WTC11 (cell line): ENCODE measurements at regions not wholly inside any gene's neighbourhood (a gene's known extent, or its start where the extent isn't known, plus 50 kb on each side); places are given as distances from the start of the nearest gene placed in this dataset.

Source experiments
- ATAC-seq: fragments of 200-7000 bp; cut with Tn5 transposase; 2 replicates; pipeline ENCODE4 v1.10.0; 2021; ENCODE audit warnings: mild to moderate bottlenecking, moderate library complexity
- CTCF ChIA-PET: fragments of 300-600 bp; sonication (Branson Sonifier 250); formaldehyde crosslinking; loops from one replicate; lab custom pipeline; 2021; ENCODE audit warnings: antibody characterized with exemption; lab: Charles Lee
- POLR2A ChIA-PET: fragments of 350-600 bp; sonication (Branson Sonifier 250); formaldehyde crosslinking; loops from one replicate; lab custom pipeline; 2021; ENCODE audit warnings: antibody characterized with exemption; lab: Charles Lee
- DNase-seq: peaks from one replicate; pipeline ENCODE4 v3.0.0; 2021; ENCODE audit warnings: low spot score
- H3K27ac Mint-ChIP-seq: 2 replicates; pipeline ENCODE4 v1.8.0; 2021; ENCODE audit warnings: mixed read lengths
- H3K27me3 Mint-ChIP-seq: 2 replicates; pipeline ENCODE4 v1.8.0; 2021; ENCODE audit warnings: low read depth, mild to moderate bottlenecking, moderate library complexity, mixed read lengths
- H3K36me3 Mint-ChIP-seq: 2 replicates; pipeline ENCODE4 v1.8.0; 2021; ENCODE audit warnings: mixed read lengths
- H3K4me1 Mint-ChIP-seq: 2 replicates; pipeline ENCODE4 v1.8.0; 2022; ENCODE audit warnings: mixed read lengths
- H3K4me3 Mint-ChIP-seq: 2 replicates; pipeline ENCODE4 v1.8.0; 2021; ENCODE audit warnings: mild to moderate bottlenecking, moderate library complexity, mixed read lengths
- H3K9me3 Mint-ChIP-seq: 2 replicates; pipeline ENCODE4 v1.8.0; 2021; ENCODE audit warnings: mixed read lengths
- AFF4 ChIP-seq: sonication (generic); formaldehyde crosslinking; IDR thresholded peaks from 2 replicates; pipeline ENCODE4 v1.8.1; 2023; ENCODE audit warnings: mild to moderate bottlenecking, missing genetic modification reagents, borderline replicate concordance
- ELF4 ChIP-seq: sonication (generic); formaldehyde crosslinking; IDR thresholded peaks from 2 replicates; pipeline ENCODE4 v1.8.1; 2022; ENCODE audit warnings: low read depth, mild to moderate bottlenecking, moderate library complexity, missing genetic modification reagents
- MXD4 ChIP-seq: fragments of 250-450 bp; sonication (Bioruptor Pico); IDR thresholded peaks from 2 replicates; pipeline ENCODE4 v1.8.0; 2021; ENCODE audit warnings: mild to moderate bottlenecking, moderate library complexity, borderline replicate concordance
- NFATC4 ChIP-seq: fragments of 250-450 bp; sonication (Bioruptor Pico); IDR thresholded peaks from 2 replicates; pipeline ENCODE4 v1.9.0; 2021; ENCODE audit warnings: mild to moderate bottlenecking
- NFE2L1 ChIP-seq: sonication (generic); formaldehyde crosslinking; IDR thresholded peaks from 2 replicates; pipeline ENCODE4 v1.8.1; 2023; ENCODE audit warnings: missing genetic modification reagents
- NR1H2 ChIP-seq: sonication (generic); formaldehyde crosslinking; IDR thresholded peaks from 2 replicates; pipeline ENCODE4 v1.9.0; 2021; ENCODE audit warnings: mild to moderate bottlenecking, moderate library complexity, missing genetic modification reagents
- RORB ChIP-seq: fragments of 250-450 bp; sonication (Bioruptor Pico); IDR thresholded peaks from 2 replicates; pipeline ENCODE4 v1.9.0; 2021; ENCODE audit warnings: mild to moderate bottlenecking
- STAT6 ChIP-seq: sonication (generic); formaldehyde crosslinking; conservative IDR thresholded peaks from 2 replicates; pipeline ENCODE4 v1.8.1; 2023; ENCODE audit warnings: mild to moderate bottlenecking, low read depth, missing genetic modification reagents, moderate library complexity
- TCF7 ChIP-seq: sonication (generic); formaldehyde crosslinking; IDR thresholded peaks from 2 replicates; pipeline ENCODE4 v1.8.0; 2022; ENCODE audit warnings: mild to moderate bottlenecking, low read depth, missing genetic modification reagents, moderate library complexity
- TEAD4 ChIP-seq: sonication (generic); formaldehyde crosslinking; IDR thresholded peaks from 2 replicates; pipeline ENCODE4 v1.8.0; 2022; ENCODE audit warnings: mild to moderate bottlenecking, missing genetic modification reagents
- TP53 ChIP-seq: sonication (generic); formaldehyde crosslinking; IDR thresholded peaks from 2 replicates; pipeline ENCODE4 v1.8.1; 2023; ENCODE audit warnings: mild to moderate bottlenecking, missing genetic modification reagents
- ZNF396 ChIP-seq: fragments of 250-450 bp; sonication (Bioruptor Pico); IDR thresholded peaks from 2 replicates; pipeline ENCODE4 v1.8.0; 2021; ENCODE audit warnings: mild to moderate bottlenecking, moderate library complexity, borderline replicate concordance
- ZNF416 ChIP-seq: fragments of 250-450 bp; sonication (Bioruptor Pico); IDR thresholded peaks from 2 replicates; pipeline ENCODE4 v1.9.0; 2021; ENCODE audit warnings: mild to moderate bottlenecking, inconsistent platforms
- ZNF532 ChIP-seq: fragments of 250-450 bp; sonication (Bioruptor Pico); IDR thresholded peaks from 2 replicates; pipeline ENCODE4 v1.9.0; 2021; ENCODE audit warnings: mild to moderate bottlenecking, borderline replicate concordance
- TF ChIP-seq, protein P1 (sequence below): sonication (generic); formaldehyde crosslinking; IDR thresholded peaks from 2 replicates; pipeline ENCODE4 v1.8.0; 2022; ENCODE audit warnings: mild to moderate bottlenecking, missing genetic modification reagents
- TF ChIP-seq, protein P2 (sequence below): sonication (generic); formaldehyde crosslinking; conservative IDR thresholded peaks from 2 replicates; pipeline ENCODE4 v1.8.1; 2022; ENCODE audit warnings: mild to moderate bottlenecking, missing genetic modification reagents
- TF ChIP-seq, protein P3 (sequence below): sonication (generic); formaldehyde crosslinking; IDR thresholded peaks from 2 replicates; pipeline ENCODE4 v1.8.1; 2022; ENCODE audit warnings: low read depth, missing genetic modification reagents, borderline replicate concordance
- TF ChIP-seq, protein P4 (sequence below): sonication (generic); formaldehyde crosslinking; IDR thresholded peaks from 2 replicates; pipeline ENCODE4 v1.8.1; 2023; ENCODE audit warnings: mild to moderate bottlenecking, missing genetic modification reagents

DNA sequence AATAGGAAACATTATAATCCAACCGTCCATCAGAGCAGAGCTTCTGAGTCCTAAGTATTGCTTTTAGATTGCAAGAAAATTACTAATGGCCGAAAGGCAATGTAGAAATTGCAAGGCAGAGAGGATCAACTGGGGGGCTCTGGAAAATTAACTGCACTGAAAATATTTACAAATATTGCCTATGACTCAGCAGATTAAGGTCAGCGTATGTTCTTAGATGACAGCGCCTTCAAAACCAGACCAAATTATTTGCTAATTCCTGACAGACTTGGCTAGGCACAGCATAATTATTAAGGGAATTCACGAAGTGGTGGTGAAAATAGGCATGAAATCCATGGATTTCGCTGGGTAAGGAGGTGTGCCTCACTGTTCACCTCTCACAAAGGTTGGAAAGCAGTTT, 947.7 kb downstream of the TUSC7 start (continued):
- TF ChIP-seq, protein P1, sequence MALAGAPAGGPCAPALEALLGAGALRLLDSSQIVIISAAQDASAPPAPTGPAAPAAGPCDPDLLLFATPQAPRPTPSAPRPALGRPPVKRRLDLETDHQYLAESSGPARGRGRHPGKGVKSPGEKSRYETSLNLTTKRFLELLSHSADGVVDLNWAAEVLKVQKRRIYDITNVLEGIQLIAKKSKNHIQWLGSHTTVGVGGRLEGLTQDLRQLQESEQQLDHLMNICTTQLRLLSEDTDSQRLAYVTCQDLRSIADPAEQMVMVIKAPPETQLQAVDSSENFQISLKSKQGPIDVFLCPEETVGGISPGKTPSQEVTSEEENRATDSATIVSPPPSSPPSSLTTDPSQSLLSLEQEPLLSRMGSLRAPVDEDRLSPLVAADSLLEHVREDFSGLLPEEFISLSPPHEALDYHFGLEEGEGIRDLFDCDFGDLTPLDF (CRISPR knock-in tag) = no peak
- TF ChIP-seq AFF4 (CRISPR knock-in tag) = no peak
- no peak for TF ChIP-seq STAT6 (CRISPR knock-in tag)
- no peak for TF ChIP-seq ZNF396 (CRISPR knock-in tag)
- TF ChIP-seq NFATC4 = no peak
- TF ChIP-seq NR1H2 (CRISPR knock-in tag) = no peak
- no peak for TF ChIP-seq RORB (CRISPR knock-in tag)

DNA sequence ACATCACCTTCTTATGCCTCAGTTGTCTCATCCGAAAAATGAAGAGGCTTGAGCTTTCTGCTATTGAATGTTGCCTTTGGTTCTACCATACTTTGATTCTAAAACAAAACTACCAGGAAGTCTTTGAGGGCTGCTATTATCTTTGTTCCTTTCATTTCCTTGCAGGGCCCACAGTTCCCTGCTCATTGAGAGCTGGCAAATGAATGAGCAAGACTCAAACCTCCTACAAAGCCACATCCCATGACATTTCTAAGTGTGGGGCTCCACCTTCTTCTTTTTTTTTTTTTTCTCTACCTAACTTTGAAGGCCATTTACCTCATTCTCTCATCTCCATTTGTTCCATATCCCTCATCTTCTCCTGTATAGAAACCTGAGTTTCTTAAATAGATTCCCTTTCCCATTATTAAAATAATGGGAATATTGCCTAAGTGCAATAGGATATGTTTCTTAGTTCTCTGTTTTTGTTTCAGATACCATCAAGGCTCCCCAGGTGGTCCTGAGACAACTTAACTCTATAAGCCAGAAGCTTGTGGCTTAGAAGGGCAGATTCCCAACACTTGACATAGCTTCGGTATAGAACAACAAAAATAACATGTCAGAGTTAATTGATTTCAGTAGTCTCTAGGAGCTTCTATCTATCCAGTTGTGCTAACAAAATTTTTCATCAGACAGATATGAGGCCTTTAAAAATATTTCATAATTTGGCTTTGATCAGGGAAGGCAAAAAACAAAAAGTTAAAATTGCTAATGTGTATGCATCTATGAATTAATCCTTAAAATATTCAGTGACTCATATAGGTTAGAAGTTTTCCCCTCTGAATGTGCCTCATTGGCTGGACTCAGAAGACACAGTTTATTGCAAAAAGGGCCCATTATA, 951.6 kb downstream of the TUSC7 start:
- no peaks in the 10 kb centered on the region for H3K27me3 Mint-ChIP-seq
- H3K4me1 Mint-ChIP-seq = peaks cover 12% of the 10 kb centered on the region
- ATAC-seq = peak; percentile 56
- CTCF ChIA-PET = interaction anchor here (0.6 to 0.7 kb wide), 2 partner anchors 59 to 1910 kb away, joined by 3 read pairs; no protein-coding TSS in a partner anchor
- no peaks in the 10 kb centered on the region for H3K9me3 Mint-ChIP-seq
- POLR2A ChIA-PET = interaction anchor here (0.7 kb wide), 1 partner anchor 9 kb away, joined by 6 read pairs; no protein-coding TSS in a partner anchor
- H3K4me3 Mint-ChIP-seq = no peak overlapping the region
- no peak for DNase-seq
- H3K36me3 Mint-ChIP-seq = no peaks in the 10 kb centered on the region
- no peak overlapping the region for H3K27ac Mint-ChIP-seq
- TF ChIP-seq NFE2L1 = no peak
- no peak for TF ChIP-seq NR1H2 (CRISPR knock-in tag)
- TF ChIP-seq TCF7 (CRISPR knock-in tag) = no peak
- TF ChIP-seq ELF4 (CRISPR knock-in tag) = no peak
- TF ChIP-seq TP53 (CRISPR knock-in tag) = no peak
- TF ChIP-seq, protein P1 (CRISPR knock-in tag) = no peak
- TF ChIP-seq MXD4 = no peak
- TF ChIP-seq, protein P2, sequence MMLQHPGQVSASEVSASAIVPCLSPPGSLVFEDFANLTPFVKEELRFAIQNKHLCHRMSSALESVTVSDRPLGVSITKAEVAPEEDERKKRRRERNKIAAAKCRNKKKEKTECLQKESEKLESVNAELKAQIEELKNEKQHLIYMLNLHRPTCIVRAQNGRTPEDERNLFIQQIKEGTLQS (CRISPR knock-in tag) = no peak
- TF ChIP-seq ZNF416 (CRISPR knock-in tag) = no peak
- no peak for TF ChIP-seq ZNF532 (CRISPR knock-in tag)
- TF ChIP-seq, protein P3, sequence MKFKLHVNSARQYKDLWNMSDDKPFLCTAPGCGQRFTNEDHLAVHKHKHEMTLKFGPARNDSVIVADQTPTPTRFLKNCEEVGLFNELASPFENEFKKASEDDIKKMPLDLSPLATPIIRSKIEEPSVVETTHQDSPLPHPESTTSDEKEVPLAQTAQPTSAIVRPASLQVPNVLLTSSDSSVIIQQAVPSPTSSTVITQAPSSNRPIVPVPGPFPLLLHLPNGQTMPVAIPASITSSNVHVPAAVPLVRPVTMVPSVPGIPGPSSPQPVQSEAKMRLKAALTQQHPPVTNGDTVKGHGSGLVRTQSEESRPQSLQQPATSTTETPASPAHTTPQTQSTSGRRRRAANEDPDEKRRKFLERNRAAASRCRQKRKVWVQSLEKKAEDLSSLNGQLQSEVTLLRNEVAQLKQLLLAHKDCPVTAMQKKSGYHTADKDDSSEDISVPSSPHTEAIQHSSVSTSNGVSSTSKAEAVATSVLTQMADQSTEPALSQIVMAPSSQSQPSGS = no peak
- TF ChIP-seq, protein P4, sequence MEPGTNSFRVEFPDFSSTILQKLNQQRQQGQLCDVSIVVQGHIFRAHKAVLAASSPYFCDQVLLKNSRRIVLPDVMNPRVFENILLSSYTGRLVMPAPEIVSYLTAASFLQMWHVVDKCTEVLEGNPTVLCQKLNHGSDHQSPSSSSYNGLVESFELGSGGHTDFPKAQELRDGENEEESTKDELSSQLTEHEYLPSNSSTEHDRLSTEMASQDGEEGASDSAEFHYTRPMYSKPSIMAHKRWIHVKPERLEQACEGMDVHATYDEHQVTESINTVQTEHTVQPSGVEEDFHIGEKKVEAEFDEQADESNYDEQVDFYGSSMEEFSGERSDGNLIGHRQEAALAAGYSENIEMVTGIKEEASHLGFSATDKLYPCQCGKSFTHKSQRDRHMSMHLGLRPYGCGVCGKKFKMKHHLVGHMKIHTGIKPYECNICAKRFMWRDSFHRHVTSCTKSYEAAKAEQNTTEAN (CRISPR knock-in tag) = no peak
- no peak for TF ChIP-seq TEAD4
